ENCODE measurements at regions not wholly inside any gene's neighbourhood (a gene's known extent, or its start where the extent isn't known, plus 50 kb on each side); places are given as distances from the start of the nearest gene placed in this dataset.

DNA sequence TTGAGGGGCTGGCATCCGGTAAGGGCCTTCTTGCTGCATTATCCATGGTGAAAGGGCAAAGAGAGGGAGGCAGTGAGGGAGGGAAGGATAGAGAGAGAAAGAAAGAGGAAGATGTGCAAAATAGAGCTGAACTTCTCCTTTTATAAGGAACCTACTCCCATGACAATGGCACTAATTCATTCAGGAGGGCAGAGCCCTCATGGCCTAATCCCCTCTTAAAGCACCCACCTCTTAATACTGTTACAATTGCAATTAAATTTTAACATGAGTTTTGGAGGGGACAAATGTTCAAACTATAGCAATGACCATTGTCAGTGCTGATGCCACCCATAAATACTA lies 60.2 kb downstream of the CXCR4 start:
- Histone ChIP-seq H3K9ac (ENCODE audit: insufficient read depth, low read length, poor library complexity, severe bottlenecking) (no peak overlapping the region), H3K36me3 (replicated peaks in 1 of 2; ENCODE audit: control insufficient read depth in 1 of 2, insufficient read depth in 2 of 2, low read length in 2 of 2) (no peaks in the 10 kb centered on the region), H3K27ac (ENCODE audit: low read depth in 1 of 2, low read length in 2 of 2) (peak overlapping the region in 1 of 2 donors; percentile 12), H3K9me3 (replicated peaks in 1 of 2; ENCODE audit: control insufficient read depth in 1 of 2, insufficient read depth in 1 of 2, low read length in 2 of 2) (no peaks in the 10 kb centered on the region), H3K4me3 (replicated peaks in 1 of 3; ENCODE audit: low read depth in 2 of 3, low read length in 3 of 3) (no peak overlapping the region), H3K4me2 (replicated peaks; ENCODE audit: extremely low read depth, low read length, poor library complexity, severe bottlenecking) (no peak overlapping the region), H3K79me2 (ENCODE audit: insufficient read depth, low read length) (no peaks in the 10 kb centered on the region), H3K4me1 (ENCODE audit: control insufficient read depth in 1 of 2, insufficient read depth in 2 of 2, low read length in 2 of 2) (peaks cover 25 to 27% of the 10 kb centered on the region in 2 donors), H4K20me1 (ENCODE audit: insufficient read depth, low read length) (no peaks in the 10 kb centered on the region), H3K27me3 (ENCODE audit: control insufficient read depth in 2 of 2, insufficient read depth in 2 of 2, low read length in 2 of 2) (no peaks in the 10 kb centered on the region), H2AFZ (ENCODE audit: insufficient read depth, low read depth, low read length, poor library complexity, severe bottlenecking) (no peak overlapping the region)
- DNase-seq: peak; percentile 17 to 59 (median 37)
- peaks cover 39% of the 10 kb centered on the region for H3K4me1 Mint-ChIP-seq
- H3K27me3 Mint-ChIP-seq (ENCODE audit: low read depth in 3 of 3): peaks cover 0 to 2% (median 0%) of the 10 kb centered on the region in 3 donors
- peak overlapping the region in 3 of 7 donors; percentile 59 to 72 (median 61) for H3K27ac Mint-ChIP-seq
- peak overlapping the region in 1 of 2 donors; percentile 56 for H3K4me3 Mint-ChIP-seq
- TF ChIP-seq, protein P1, sequence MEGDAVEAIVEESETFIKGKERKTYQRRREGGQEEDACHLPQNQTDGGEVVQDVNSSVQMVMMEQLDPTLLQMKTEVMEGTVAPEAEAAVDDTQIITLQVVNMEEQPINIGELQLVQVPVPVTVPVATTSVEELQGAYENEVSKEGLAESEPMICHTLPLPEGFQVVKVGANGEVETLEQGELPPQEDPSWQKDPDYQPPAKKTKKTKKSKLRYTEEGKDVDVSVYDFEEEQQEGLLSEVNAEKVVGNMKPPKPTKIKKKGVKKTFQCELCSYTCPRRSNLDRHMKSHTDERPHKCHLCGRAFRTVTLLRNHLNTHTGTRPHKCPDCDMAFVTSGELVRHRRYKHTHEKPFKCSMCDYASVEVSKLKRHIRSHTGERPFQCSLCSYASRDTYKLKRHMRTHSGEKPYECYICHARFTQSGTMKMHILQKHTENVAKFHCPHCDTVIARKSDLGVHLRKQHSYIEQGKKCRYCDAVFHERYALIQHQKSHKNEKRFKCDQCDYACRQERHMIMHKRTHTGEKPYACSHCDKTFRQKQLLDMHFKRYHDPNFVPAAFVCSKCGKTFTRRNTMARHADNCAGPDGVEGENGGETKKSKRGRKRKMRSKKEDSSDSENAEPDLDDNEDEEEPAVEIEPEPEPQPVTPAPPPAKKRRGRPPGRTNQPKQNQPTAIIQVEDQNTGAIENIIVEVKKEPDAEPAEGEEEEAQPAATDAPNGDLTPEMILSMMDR (IDR thresholded peaks at IDR 0.05): no peak
- intact Hi-C loops (cut with micrococcal nuclease): loop anchor here in 1 of 2 donors (10.0 kb wide), 1 partner anchor 57 kb away; the partner anchor contains the start of gene CXCR4
- H3K9me3 Mint-ChIP-seq: peaks cover 0 to 9% (median 0%) of the 10 kb centered on the region in 7 donors
- H3K36me3 Mint-ChIP-seq: no peaks in the 10 kb centered on the region
- WGBS (ENCODE audit: insufficient coverage): 0% methylated on average over 1 of the region's 1 CpG

DNA sequence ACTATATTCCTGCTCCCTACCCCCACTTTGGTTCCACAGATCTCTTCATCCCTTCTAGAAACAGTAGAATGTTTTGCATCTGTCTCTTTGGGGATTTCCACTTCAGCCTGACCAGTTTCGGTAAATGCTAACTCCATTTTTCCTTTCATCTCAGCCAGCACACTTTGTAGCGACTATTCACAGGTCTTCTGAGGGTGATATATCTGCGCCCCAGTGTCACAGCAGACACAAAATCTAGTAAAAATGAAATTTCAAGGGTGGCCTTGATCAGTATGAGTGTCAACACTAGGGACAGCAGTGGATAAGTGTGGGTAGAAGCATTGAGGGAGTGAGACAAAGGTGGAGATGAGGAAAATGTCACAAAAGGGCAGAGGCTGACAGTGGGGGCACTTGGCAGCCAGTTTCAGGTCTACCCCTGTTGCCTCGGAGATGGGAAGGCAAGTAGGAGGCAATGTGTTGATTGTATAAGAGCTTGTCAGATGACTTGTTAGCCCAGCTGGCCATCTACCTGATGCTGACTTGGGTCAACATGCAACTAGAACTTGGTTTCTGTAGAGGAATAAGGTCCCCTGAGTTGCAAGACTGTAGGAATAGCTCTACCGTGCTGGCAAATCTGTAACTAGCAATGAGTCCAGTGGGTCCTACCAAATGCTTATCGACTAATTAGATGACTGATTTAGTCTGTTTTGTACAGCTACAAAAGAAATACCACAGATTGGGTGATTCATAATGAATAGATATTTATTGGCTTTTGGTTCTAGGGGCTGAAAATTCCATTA lies 60.7 kb downstream of the CXCR4 start:
- 90% methylated on average over 3 of the region's 6 CpGs for WGBS (ENCODE audit: insufficient coverage)
- TF ChIP-seq, protein P1 (IDR thresholded peaks at IDR 0.05): no peak
- Histone ChIP-seq H3K27me3 (ENCODE audit: control insufficient read depth in 2 of 2, insufficient read depth in 2 of 2, low read length in 2 of 2) (no peaks in the 10 kb centered on the region), H3K79me2 (ENCODE audit: insufficient read depth, low read length) (no peaks in the 10 kb centered on the region), H3K4me2 (replicated peaks; ENCODE audit: extremely low read depth, low read length, poor library complexity, severe bottlenecking) (no peak overlapping the region), H3K9ac (ENCODE audit: insufficient read depth, low read length, poor library complexity, severe bottlenecking) (no peak overlapping the region), H3K4me3 (replicated peaks in 1 of 3; ENCODE audit: low read depth in 2 of 3, low read length in 3 of 3) (no peak overlapping the region), H3K9me3 (replicated peaks in 1 of 2; ENCODE audit: control insufficient read depth in 1 of 2, insufficient read depth in 1 of 2, low read length in 2 of 2) (no peaks in the 10 kb centered on the region), H3K4me1 (ENCODE audit: control insufficient read depth in 1 of 2, insufficient read depth in 2 of 2, low read length in 2 of 2) (peaks cover 25 to 27% of the 10 kb centered on the region in 2 donors), H3K36me3 (replicated peaks in 1 of 2; ENCODE audit: control insufficient read depth in 1 of 2, insufficient read depth in 2 of 2, low read length in 2 of 2) (no peaks in the 10 kb centered on the region), H2AFZ (ENCODE audit: insufficient read depth, low read depth, low read length, poor library complexity, severe bottlenecking) (no peak overlapping the region), H4K20me1 (ENCODE audit: insufficient read depth, low read length) (no peaks in the 10 kb centered on the region), H3K27ac (ENCODE audit: low read depth in 1 of 2, low read length in 2 of 2) (peak overlapping the region in 1 of 2 donors; percentile 12)
- no peaks in the 10 kb centered on the region for H3K36me3 Mint-ChIP-seq
- no peak for DNase-seq
- H3K9me3 Mint-ChIP-seq: peaks cover 0 to 9% (median 0%) of the 10 kb centered on the region in 7 donors
- intact Hi-C loops (cut with micrococcal nuclease): loop anchor here in 1 of 2 donors (10.0 kb wide), 1 partner anchor 58 kb away; the partner anchor contains the start of gene CXCR4
- H3K4me1 Mint-ChIP-seq: peaks cover 39% of the 10 kb centered on the region
- peak overlapping the region in 1 of 2 donors; percentile 56 for H3K4me3 Mint-ChIP-seq
- peak overlapping the region in 5 of 7 donors; percentile 23 to 72 (median 59) for H3K27ac Mint-ChIP-seq
- H3K27me3 Mint-ChIP-seq (ENCODE audit: low read depth in 3 of 3): peaks cover 0 to 2% (median 0%) of the 10 kb centered on the region in 3 donors
